H9 (cell line): ENCODE measurements at regions not wholly inside any gene's neighbourhood (a gene's known extent, or its start where the extent isn't known, plus 50 kb on each side); places are given as distances from the start of the nearest gene placed in this dataset.

Experiments
- DNase-seq: peaks from one replicate; pipeline ENCODE4 v3.0.0-alpha.2; 2017
- H2AFZ ChIP-seq: one replicate; pipeline ENCODE4 v1.6.1; 2013; ENCODE audit warnings: mild to moderate bottlenecking, low read length, control low read depth, moderate library complexity
- H2AK5ac ChIP-seq: 2 replicates; pipeline ENCODE4 v1.6.1; 2013; ENCODE audit warnings: low read length, control low read depth, mixed read lengths; ENCODE audit not compliant: insufficient read length
- H2BK120ac ChIP-seq: one replicate; pipeline ENCODE4 v1.6.1; 2013; ENCODE audit warnings: low read depth, mild to moderate bottlenecking, low read length, control low read depth, inconsistent platforms; ENCODE audit not compliant: poor library complexity, severe bottlenecking
- H2BK12ac ChIP-seq: 2 replicates; pipeline ENCODE4 v1.6.1; 2013; ENCODE audit warnings: low read length, control low read depth, mixed read lengths, low read depth; ENCODE audit not compliant: insufficient read length
- H2BK15ac ChIP-seq: 2 replicates; pipeline ENCODE4 v1.6.1; 2013; ENCODE audit warnings: low read depth, low read length, control low read depth
- H2BK20ac ChIP-seq: one replicate; pipeline ENCODE4 v1.6.1; 2013; ENCODE audit warnings: low read depth, mild to moderate bottlenecking, low read length, control low read depth, inconsistent platforms; ENCODE audit not compliant: poor library complexity, severe bottlenecking
- H2BK5ac ChIP-seq: 2 replicates; pipeline ENCODE4 v1.6.1; 2013; ENCODE audit warnings: low read length, control low read depth, mixed read lengths; ENCODE audit not compliant: insufficient read length
- H3K14ac ChIP-seq: 2 replicates; pipeline ENCODE4 v1.6.1; 2013; ENCODE audit warnings: low read length, control low read depth; ENCODE audit not compliant: insufficient read depth
- H3K18ac ChIP-seq: 2 replicates; pipeline ENCODE4 v1.6.1; 2013; ENCODE audit warnings: low read depth, mild to moderate bottlenecking, mixed read lengths, low read length, control low read depth; ENCODE audit not compliant: insufficient read length
- H3K23ac ChIP-seq: 2 replicates; pipeline ENCODE4 v1.6.1; 2013; ENCODE audit warnings: low read length, control low read depth, mixed read lengths, low read depth; ENCODE audit not compliant: insufficient read length
- H3K23me2 ChIP-seq: 2 replicates; pipeline ENCODE4 v1.6.1; 2013; ENCODE audit warnings: low read depth, mild to moderate bottlenecking, mixed read lengths, low read length, control low read depth; ENCODE audit not compliant: insufficient read length, poor library complexity, severe bottlenecking
- H3K27ac ChIP-seq: 2 replicates; pipeline ENCODE4 v1.5.1; 2013; ENCODE audit warnings: low read length, control low read depth, mixed read lengths, low read depth; ENCODE audit not compliant: insufficient read length
- H3K27me3 ChIP-seq: 2 replicates; pipeline ENCODE4 v1.6.1; 2013; ENCODE audit warnings: low read length, control low read depth, inconsistent platforms; ENCODE audit not compliant: insufficient read depth
- H3K4ac ChIP-seq: 2 replicates; pipeline ENCODE4 v1.6.1; 2013; ENCODE audit warnings: low read depth, mild to moderate bottlenecking, control low read depth, inconsistent platforms, low read length, moderate library complexity
- H3K4me1 ChIP-seq: 2 replicates; pipeline ENCODE4 v1.6.1; 2013; ENCODE audit warnings: low read length, control low read depth, inconsistent platforms; ENCODE audit not compliant: insufficient read depth
- H3K4me2 ChIP-seq: 2 replicates; pipeline ENCODE4 v1.6.1; 2013; ENCODE audit warnings: low read length, control low read depth, mixed read lengths; ENCODE audit not compliant: insufficient read length, insufficient read depth
- H3K56ac ChIP-seq: 2 replicates; pipeline ENCODE4 v1.6.1; 2013; ENCODE audit warnings: low read depth, mild to moderate bottlenecking, mixed read lengths, low read length, control low read depth; ENCODE audit not compliant: insufficient read length
- H3K79me1 ChIP-seq: 2 replicates; pipeline ENCODE4 v1.6.1; 2013; ENCODE audit warnings: low read depth, mild to moderate bottlenecking, moderate library complexity, low read length, control low read depth, inconsistent platforms; ENCODE audit not compliant: insufficient read depth, poor library complexity, severe bottlenecking
- H3K79me2 ChIP-seq: 2 replicates; pipeline ENCODE4 v1.6.1; 2013; ENCODE audit warnings: low read length, control low read depth, inconsistent platforms; ENCODE audit not compliant: insufficient read depth
- H3K9ac ChIP-seq: 2 replicates; pipeline ENCODE4 v1.6.1; 2013; ENCODE audit warnings: low read length, control low read depth, mixed read lengths; ENCODE audit not compliant: insufficient read length; ENCODE audit errors: extremely low read depth
- H3K9me3 ChIP-seq: one replicate; pipeline ENCODE4 v1.6.1; 2013; ENCODE audit warnings: low read depth, low read length, inconsistent platforms; ENCODE audit not compliant: control insufficient read depth
- H3T11ph ChIP-seq: one replicate; pipeline ENCODE4 v1.6.1; 2013; ENCODE audit warnings: mild to moderate bottlenecking, low read length, control low read depth, inconsistent platforms
- H4K20me1 ChIP-seq: one replicate; pipeline ENCODE4 v1.6.1; 2013; ENCODE audit not compliant: control insufficient read depth, insufficient read length, insufficient read depth
- H4K5ac ChIP-seq: 2 replicates; pipeline ENCODE4 v1.6.1; 2013; ENCODE audit warnings: low read depth, mild to moderate bottlenecking, mixed read lengths, low read length, control low read depth; ENCODE audit not compliant: insufficient read length
- H4K8ac ChIP-seq: replicated peaks from 2 replicates; pipeline ENCODE4 v1.6.1; 2013; ENCODE audit warnings: low read length, control low read depth, mixed read lengths, low read depth; ENCODE audit not compliant: insufficient read length
- H4K91ac ChIP-seq: 2 replicates; pipeline ENCODE4 v1.6.1; 2013; ENCODE audit warnings: low read depth, mild to moderate bottlenecking, moderate library complexity, mixed read lengths, low read length, control low read depth; ENCODE audit not compliant: insufficient read length
- H3K27ac Mint-ChIP-seq, 3 experiments: 2 replicates in 2 of 3; 3 replicates in 1 of 3; pipeline ENCODE4 v1.8.0; 2020 to 2021; ENCODE audit warnings: mixed read lengths in 3 of 3, mild to moderate bottlenecking in 1 of 3, moderate library complexity in 1 of 3
- H3K27me3 Mint-ChIP-seq: 2 replicates; pipeline ENCODE4 v1.8.0; 2021; ENCODE audit warnings: low read depth, mild to moderate bottlenecking, moderate library complexity, mixed read lengths
- H3K36me3 Mint-ChIP-seq, 3 experiments: 2 replicates in 2 of 3; 3 replicates in 1 of 3; pipeline ENCODE4 v1.8.0; 2020 to 2021; ENCODE audit warnings: low read depth in 3 of 3, mixed read lengths in 3 of 3; ENCODE audit not compliant: insufficient read depth in 1 of 3
- H3K4me1 Mint-ChIP-seq, 2 experiments: 2 replicates each; pipeline ENCODE4 v1.8.0; 2020; ENCODE audit warnings: mixed read lengths in 2 of 2
- H3K4me3 Mint-ChIP-seq, 2 experiments: 2 replicates in 1 of 2; 3 replicates in 1 of 2; pipeline ENCODE4 v1.8.0; 2020 to 2021; ENCODE audit warnings: mild to moderate bottlenecking in 2 of 2, mixed read lengths in 2 of 2, moderate library complexity in 1 of 2
- H3K9me3 Mint-ChIP-seq, 2 experiments: 2 replicates in 1 of 2; 3 replicates in 1 of 2; pipeline ENCODE4 v1.8.0; 2020; ENCODE audit warnings: mild to moderate bottlenecking in 2 of 2, mixed read lengths in 2 of 2, moderate library complexity in 1 of 2
- CTCF ChIP-seq: fragments of 200-600 bp; sonication (generic); conservative IDR thresholded peaks from 3 replicates; pipeline ENCODE4 v1.8.0; 2021; ENCODE audit warnings: antibody characterized with exemption, mild to moderate bottlenecking
- WGBS: extraction: QIAGEN DNeasy Blood & Tissue Kit; methylation state at CpG from one replicate; pipeline ENCODE4 v1.1.7; 2013; ENCODE audit warnings: missing lambda C conversion rate, low lambda C conversion rate, mixed read lengths; ENCODE audit not compliant: insufficient read length; ENCODE audit errors: extremely low coverage; 5-methylcytosine and 5-hydroxymethylcytosine counted together

GRCh38 chr6:4281341-4282293 lies 146.2 kb upstream of the ECI2 start:
- Histone ChIP-seq H3K9me3 (no peaks in the 10 kb centered on the region), H2BK120ac (no peak overlapping the region), H4K5ac (no peak overlapping the region), H3K27ac (no peak overlapping the region), H3K4ac (no peak overlapping the region), H3K56ac (no peak overlapping the region), H3K23me2 (peaks cover 5% of the 10 kb centered on the region), H4K20me1 (no peaks in the 10 kb centered on the region), H4K8ac (no peak overlapping the region), H3K79me1 (no peaks in the 10 kb centered on the region), H3K79me2 (no peaks in the 10 kb centered on the region), H2BK5ac (no peak overlapping the region), H2BK15ac (no peak overlapping the region), H3T11ph (no peak overlapping the region), H3K4me1 (no peaks in the 10 kb centered on the region), H3K18ac (no peak overlapping the region), H3K14ac (no peak overlapping the region; the same call in 1 of the 2 replicates), H3K23ac (no peak overlapping the region), H3K9ac (no peak overlapping the region), H2AFZ (no peak overlapping the region), H2BK12ac (no peak overlapping the region), H2BK20ac (no peak overlapping the region), H3K4me2 (peak overlapping the region; percentile 67), H2AK5ac (no peak overlapping the region), H4K91ac (no peak overlapping the region), H3K27me3 (peaks cover 12% of the 10 kb centered on the region; the same call in 1 of the 2 replicates)
- H3K4me1 Mint-ChIP-seq, result peaks cover 13 to 14% of the 10 kb centered on the region in 2 experiments
- no CpG with 5 or more reads among the region's 46 CpGs for WGBS
- H3K36me3 Mint-ChIP-seq, result peaks cover 0 to 2% (median 0%) of the 10 kb centered on the region in 3 experiments; a peak in 2 of 7 replicates
- peak overlapping the region; percentile 45 to 57 for H3K4me3 Mint-ChIP-seq
- peaks cover 0 to 2% of the 10 kb centered on the region in 2 experiments; a peak in 1 of 5 replicates for H3K9me3 Mint-ChIP-seq
- TF ChIP-seq CTCF, result peak; percentile 50
- no peak overlapping the region for H3K27ac Mint-ChIP-seq
- DNase-seq, result peak; percentile 69
- peaks cover 62% of the 10 kb centered on the region for H3K27me3 Mint-ChIP-seq
